ENCODE measurements at regions not wholly inside any gene's neighbourhood (a gene's known extent, or its start where the extent isn't known, plus 50 kb on each side); places are given as distances from the start of the nearest gene placed in this dataset.

DNA sequence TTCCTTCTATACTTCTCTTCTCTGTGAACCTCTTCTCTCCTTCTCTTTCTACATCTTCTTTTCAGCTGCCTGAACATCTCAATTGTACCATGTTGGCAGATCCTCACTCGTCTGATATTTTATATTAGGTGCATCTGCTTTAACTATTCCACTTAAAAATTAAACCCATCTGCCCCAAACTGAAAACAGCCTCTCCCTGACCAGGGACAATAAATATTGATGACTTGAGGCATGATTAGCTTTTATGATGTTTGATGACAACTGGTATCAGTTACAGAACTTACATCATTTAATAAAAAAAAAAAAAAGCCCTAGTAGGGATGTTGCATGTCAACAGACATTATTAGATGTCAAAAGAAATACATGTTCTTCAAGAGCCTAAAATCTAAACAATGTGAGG lies 79.8 kb upstream of the HABP2 start:
- no peaks in the 10 kb centered on the region; the same call in 1 of the 2 replicates for H3K4me1 ChIP-seq (ENCODE audit: control insufficient read depth, insufficient read depth, low read length)
- H3K4me3 ChIP-seq (ENCODE audit: low read depth, low read length) = no peak overlapping the region
- no peaks in the 10 kb centered on the region for H3K36me3 ChIP-seq (ENCODE audit: control insufficient read depth in 2 of 2, insufficient read depth in 1 of 2, low read length in 2 of 2)
- ChIA-PET CTCF (no interaction called here), POLR2A (no interaction called here)
- H3K9me3 ChIP-seq (ENCODE audit: control insufficient read depth, insufficient read depth, low read depth, low read length) = no peaks in the 10 kb centered on the region
- no peak overlapping the region for H3K27ac ChIP-seq (ENCODE audit: extremely low read depth, low read depth, low read length)
- TF ChIP-seq, protein P1, sequence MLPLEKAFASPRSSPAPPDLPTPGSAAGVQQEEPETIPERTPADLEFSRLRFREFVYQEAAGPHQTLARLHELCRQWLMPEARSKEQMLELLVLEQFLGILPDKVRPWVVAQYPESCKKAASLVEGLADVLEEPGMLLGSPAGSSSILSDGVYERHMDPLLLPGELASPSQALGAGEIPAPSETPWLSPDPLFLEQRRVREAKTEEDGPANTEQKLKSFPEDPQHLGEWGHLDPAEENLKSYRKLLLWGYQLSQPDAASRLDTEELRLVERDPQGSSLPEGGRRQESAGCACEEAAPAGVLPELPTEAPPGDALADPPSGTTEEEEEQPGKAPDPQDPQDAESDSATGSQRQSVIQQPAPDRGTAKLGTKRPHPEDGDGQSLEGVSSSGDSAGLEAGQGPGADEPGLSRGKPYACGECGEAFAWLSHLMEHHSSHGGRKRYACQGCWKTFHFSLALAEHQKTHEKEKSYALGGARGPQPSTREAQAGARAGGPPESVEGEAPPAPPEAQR (tag by site-specific recombination; IDR thresholded peaks at IDR 0.05) = no peak
- TF ChIP-seq OSR2 (tag by site-specific recombination; IDR thresholded peaks at IDR 0.05) = no peak
- no peak for TF ChIP-seq ZSCAN30 (tag by site-specific recombination; IDR thresholded peaks at IDR 0.05)
- no peak for TF ChIP-seq ZBTB7A (tag by site-specific recombination; IDR thresholded peaks at IDR 0.05; ENCODE audit: low read depth)
- TF ChIP-seq ZNF664 (tag by site-specific recombination; IDR thresholded peaks at IDR 0.05) = no peak
- no peak for TF ChIP-seq ZBTB48 (tag by site-specific recombination; IDR thresholded peaks at IDR 0.05)
- TF ChIP-seq YY1 (tag by site-specific recombination; IDR thresholded peaks at IDR 0.05) = no peak
- no peak for TF ChIP-seq ZNF677 (tag by site-specific recombination; IDR thresholded peaks at IDR 0.05)
- TF ChIP-seq, protein P2, sequence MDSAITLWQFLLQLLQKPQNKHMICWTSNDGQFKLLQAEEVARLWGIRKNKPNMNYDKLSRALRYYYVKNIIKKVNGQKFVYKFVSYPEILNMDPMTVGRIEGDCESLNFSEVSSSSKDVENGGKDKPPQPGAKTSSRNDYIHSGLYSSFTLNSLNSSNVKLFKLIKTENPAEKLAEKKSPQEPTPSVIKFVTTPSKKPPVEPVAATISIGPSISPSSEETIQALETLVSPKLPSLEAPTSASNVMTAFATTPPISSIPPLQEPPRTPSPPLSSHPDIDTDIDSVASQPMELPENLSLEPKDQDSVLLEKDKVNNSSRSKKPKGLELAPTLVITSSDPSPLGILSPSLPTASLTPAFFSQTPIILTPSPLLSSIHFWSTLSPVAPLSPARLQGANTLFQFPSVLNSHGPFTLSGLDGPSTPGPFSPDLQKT (IDR thresholded peaks at IDR 0.05; ENCODE audit: borderline replicate concordance, low read depth, low read length) = no peak
- no peak for TF ChIP-seq ZNF354C (tag by site-specific recombination; IDR thresholded peaks at IDR 0.05; ENCODE audit: borderline replicate concordance, low read depth)
- no peak for TF ChIP-seq ZNF658 (tag by site-specific recombination; IDR thresholded peaks at IDR 0.05)
- TF ChIP-seq ZNF621 (tag by site-specific recombination; IDR thresholded peaks at IDR 0.05) = no peak

DNA sequence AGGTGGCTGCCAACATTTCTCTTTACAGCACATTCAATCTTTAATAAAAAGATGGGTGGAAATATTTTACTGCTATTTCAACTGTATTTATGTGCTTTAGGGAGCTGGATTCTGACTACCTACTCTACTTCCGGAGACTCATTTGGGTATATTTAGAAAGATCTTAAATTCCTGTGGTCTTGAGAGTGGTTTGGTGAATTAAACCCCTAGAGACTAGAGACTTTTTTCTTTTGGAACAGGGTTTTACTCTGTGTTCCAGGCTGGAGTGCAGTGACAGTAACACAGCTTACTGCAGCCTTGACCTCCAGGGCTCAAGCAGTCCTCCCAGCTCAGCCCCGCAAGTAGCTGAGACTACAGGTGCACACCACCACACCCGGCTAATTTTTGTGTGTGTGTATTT lies 79.0 kb upstream of the HABP2 start:
- H3K27ac ChIP-seq (ENCODE audit: extremely low read depth, low read depth, low read length) = no peak overlapping the region
- H3K9me3 ChIP-seq (ENCODE audit: control insufficient read depth, insufficient read depth, low read depth, low read length) = no peaks in the 10 kb centered on the region
- ChIA-PET POLR2A (no interaction called here), CTCF (no interaction called here)
- no peaks in the 10 kb centered on the region for H3K36me3 ChIP-seq (ENCODE audit: control insufficient read depth in 2 of 2, insufficient read depth in 1 of 2, low read length in 2 of 2)
- TF ChIP-seq, protein P3, sequence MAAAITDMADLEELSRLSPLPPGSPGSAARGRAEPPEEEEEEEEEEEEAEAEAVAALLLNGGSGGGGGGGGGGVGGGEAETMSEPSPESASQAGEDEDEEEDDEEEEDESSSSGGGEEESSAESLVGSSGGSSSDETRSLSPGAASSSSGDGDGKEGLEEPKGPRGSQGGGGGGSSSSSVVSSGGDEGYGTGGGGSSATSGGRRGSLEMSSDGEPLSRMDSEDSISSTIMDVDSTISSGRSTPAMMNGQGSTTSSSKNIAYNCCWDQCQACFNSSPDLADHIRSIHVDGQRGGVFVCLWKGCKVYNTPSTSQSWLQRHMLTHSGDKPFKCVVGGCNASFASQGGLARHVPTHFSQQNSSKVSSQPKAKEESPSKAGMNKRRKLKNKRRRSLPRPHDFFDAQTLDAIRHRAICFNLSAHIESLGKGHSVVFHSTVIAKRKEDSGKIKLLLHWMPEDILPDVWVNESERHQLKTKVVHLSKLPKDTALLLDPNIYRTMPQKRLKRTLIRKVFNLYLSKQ (tag by site-specific recombination; IDR thresholded peaks at IDR 0.05; ENCODE audit: borderline replicate concordance) = no peak
- TF ChIP-seq ZNF555 (tag by site-specific recombination; conservative IDR thresholded peaks at IDR 0.05) = no peak
- H3K4me3 ChIP-seq (ENCODE audit: low read depth, low read length) = no peak overlapping the region
- no peaks in the 10 kb centered on the region; the same call in 1 of the 2 replicates for H3K4me1 ChIP-seq (ENCODE audit: control insufficient read depth, insufficient read depth, low read length)

DNA sequence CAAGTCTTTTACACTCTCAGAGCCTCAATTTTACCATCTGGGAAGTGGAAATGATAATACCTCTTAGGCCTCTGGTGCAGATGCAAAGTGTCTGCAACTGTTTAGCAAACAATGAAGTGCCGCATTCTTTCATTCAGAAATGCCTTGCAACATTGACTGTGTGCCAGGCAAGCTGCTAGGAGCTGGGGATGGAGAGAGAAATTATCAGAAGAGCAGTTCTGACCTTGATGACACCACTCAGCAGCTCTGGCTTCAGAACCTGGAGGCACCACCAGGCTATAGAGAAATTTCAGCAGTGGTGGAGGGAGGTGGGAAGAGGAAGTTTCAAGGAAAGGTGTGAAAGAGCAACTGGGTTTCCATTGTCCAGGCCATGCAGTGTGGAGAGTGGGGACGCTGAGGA lies 78.1 kb upstream of the HABP2 start:
- ChIA-PET CTCF (interaction anchor here (0.5 to 0.8 kb wide), 5 partner anchors 28 to 954 kb away, joined by 3 to 5 read pairs (median 3); no protein-coding TSS in a partner anchor), POLR2A (no interaction called here)
- no peak for TF ChIP-seq TCF7L2 (IDR thresholded peaks at IDR 0.05; ENCODE audit: borderline replicate concordance, low read depth, low read length)
- no peak for TF ChIP-seq ZNF221 (tag by site-specific recombination; IDR thresholded peaks at IDR 0.05; ENCODE audit: borderline replicate concordance)
- no peak for TF ChIP-seq ZNF311 (tag by site-specific recombination; IDR thresholded peaks at IDR 0.05; ENCODE audit: borderline replicate concordance)
- no peak for TF ChIP-seq ZNF558 (tag by site-specific recombination; IDR thresholded peaks at IDR 0.05)
- TF ChIP-seq ZNF394 (tag by site-specific recombination; IDR thresholded peaks at IDR 0.05; ENCODE audit: borderline replicate concordance) = no peak
- no peak for TF ChIP-seq OSR2 (tag by site-specific recombination; IDR thresholded peaks at IDR 0.05)
- TF ChIP-seq ZNF701 (tag by site-specific recombination; IDR thresholded peaks at IDR 0.05) = no peak
- TF ChIP-seq, protein P4, sequence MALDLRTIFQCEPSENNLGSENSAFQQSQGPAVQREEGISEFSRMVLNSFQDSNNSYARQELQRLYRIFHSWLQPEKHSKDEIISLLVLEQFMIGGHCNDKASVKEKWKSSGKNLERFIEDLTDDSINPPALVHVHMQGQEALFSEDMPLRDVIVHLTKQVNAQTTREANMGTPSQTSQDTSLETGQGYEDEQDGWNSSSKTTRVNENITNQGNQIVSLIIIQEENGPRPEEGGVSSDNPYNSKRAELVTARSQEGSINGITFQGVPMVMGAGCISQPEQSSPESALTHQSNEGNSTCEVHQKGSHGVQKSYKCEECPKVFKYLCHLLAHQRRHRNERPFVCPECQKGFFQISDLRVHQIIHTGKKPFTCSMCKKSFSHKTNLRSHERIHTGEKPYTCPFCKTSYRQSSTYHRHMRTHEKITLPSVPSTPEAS (tag by site-specific recombination; IDR thresholded peaks at IDR 0.05) = no peak
- no peak for TF ChIP-seq ZNF366 (tag by site-specific recombination; conservative IDR thresholded peaks at IDR 0.05)
- no peak for TF ChIP-seq OVOL3 (tag by site-specific recombination; IDR thresholded peaks at IDR 0.05)
- TF ChIP-seq ZNF404 (tag by site-specific recombination; IDR thresholded peaks at IDR 0.05) = no peak
- TF ChIP-seq GLIS1 (tag by site-specific recombination; IDR thresholded peaks at IDR 0.05) = no peak
- H3K4me3 ChIP-seq (ENCODE audit: low read depth, low read length) = no peak overlapping the region
- H3K27ac ChIP-seq (ENCODE audit: extremely low read depth, low read depth, low read length) = no peak overlapping the region
- no peaks in the 10 kb centered on the region for H3K36me3 ChIP-seq (ENCODE audit: control insufficient read depth in 2 of 2, insufficient read depth in 1 of 2, low read length in 2 of 2)
- H3K9me3 ChIP-seq (ENCODE audit: control insufficient read depth, insufficient read depth, low read depth, low read length) = no peaks in the 10 kb centered on the region
- H3K4me1 ChIP-seq (ENCODE audit: control insufficient read depth, insufficient read depth, low read length) = no peaks in the 10 kb centered on the region; the same call in 1 of the 2 replicates

Measured in HEK293 (cell line).